ENCODE measurements at regions not wholly inside any gene's neighbourhood (a gene's known extent, or its start where the extent isn't known, plus 50 kb on each side); places are given as distances from the start of the nearest gene placed in this dataset.

- H3K27ac Mint-ChIP-seq = peak overlapping the region; percentile 12
- H3K4me1 Mint-ChIP-seq (ENCODE audit: low read depth) = peaks cover 95% of the 10 kb centered on the region
- H3K4me3 Mint-ChIP-seq = no peak overlapping the region
- H3K9me3 Mint-ChIP-seq = no peaks in the 10 kb centered on the region
- no peak for DNase-seq
- H3K36me3 Mint-ChIP-seq (ENCODE audit: low read depth) = peaks cover 40% of the 10 kb centered on the region
- H3K27me3 Mint-ChIP-seq = no peaks in the 10 kb centered on the region
Observed at GRCh38 chr3:72408983-72409779, 439.1 kb downstream of the SHQ1 start.

- peaks cover 94% of the 10 kb centered on the region for H3K4me1 Mint-ChIP-seq (ENCODE audit: low read depth)
- H3K4me3 Mint-ChIP-seq = no peak overlapping the region
- H3K36me3 Mint-ChIP-seq (ENCODE audit: low read depth) = peaks cover 37% of the 10 kb centered on the region
- no peaks in the 10 kb centered on the region for H3K9me3 Mint-ChIP-seq
- DNase-seq = no peak
- H3K27me3 Mint-ChIP-seq = no peaks in the 10 kb centered on the region
- H3K27ac Mint-ChIP-seq = no peak overlapping the region
Observed at GRCh38 chr3:72407766-72408165, 440.5 kb downstream of the SHQ1 start.

- no peak for DNase-seq
Observed at GRCh38 chr3:72405943-72406566, 442.2 kb downstream of the SHQ1 start.

DNA sequence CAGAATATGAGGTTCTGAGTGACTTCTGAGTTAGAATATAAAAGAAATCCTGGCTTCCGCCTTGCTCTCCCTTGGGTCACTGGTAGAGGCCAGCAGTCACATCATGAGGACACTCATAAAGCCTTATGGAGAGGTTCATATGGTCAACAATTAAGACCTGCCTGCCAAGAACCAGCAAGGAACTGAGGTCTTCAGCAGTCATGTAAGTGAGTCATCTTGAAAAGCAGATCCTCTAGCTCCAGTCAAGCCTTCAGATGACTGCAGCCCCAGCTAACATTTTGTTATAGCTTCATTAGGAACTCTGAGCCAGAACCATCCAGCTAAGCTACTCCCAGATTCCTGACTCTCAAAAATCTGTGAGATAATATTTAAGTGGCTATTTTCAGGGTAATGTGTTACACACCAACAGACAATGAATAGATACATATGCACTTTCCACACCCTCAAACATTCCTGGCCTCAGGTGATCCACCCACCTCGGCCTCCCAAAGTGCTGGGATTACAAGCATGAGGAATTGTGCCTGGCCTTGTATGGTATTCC lies 447.2 kb downstream of the SHQ1 start:
- H3K4me1 Mint-ChIP-seq (ENCODE audit: low read depth) = peaks cover 89% of the 10 kb centered on the region
- H3K36me3 Mint-ChIP-seq (ENCODE audit: low read depth) = peaks cover 42% of the 10 kb centered on the region
- no peak overlapping the region for H3K4me3 Mint-ChIP-seq
- no peak for DNase-seq
- H3K27ac Mint-ChIP-seq = peak overlapping the region; percentile 27
- H3K9me3 Mint-ChIP-seq = no peaks in the 10 kb centered on the region
- H3K27me3 Mint-ChIP-seq = no peaks in the 10 kb centered on the region

More at GRCh38 chr3:72405943-72406566, 442.2 kb downstream of the SHQ1 start:
- no peak overlapping the region for H3K4me3 Mint-ChIP-seq
- peaks cover 40% of the 10 kb centered on the region for H3K36me3 Mint-ChIP-seq (ENCODE audit: low read depth)
- H3K27ac Mint-ChIP-seq = no peak overlapping the region
- H3K4me1 Mint-ChIP-seq (ENCODE audit: low read depth) = peaks cover 94% of the 10 kb centered on the region
- no peaks in the 10 kb centered on the region for H3K27me3 Mint-ChIP-seq
- no peaks in the 10 kb centered on the region for H3K9me3 Mint-ChIP-seq

GRCh38 chr3:72398781-72399180 lies 449.5 kb downstream of the SHQ1 start:
- Mint-ChIP-seq H3K27me3 (no peaks in the 10 kb centered on the region), H3K36me3 (ENCODE audit: low read depth) (peaks cover 49% of the 10 kb centered on the region), H3K9me3 (no peaks in the 10 kb centered on the region), H3K27ac (no peak overlapping the region), H3K4me1 (ENCODE audit: low read depth) (peaks cover 86% of the 10 kb centered on the region), H3K4me3 (no peak overlapping the region)
- DNase-seq = no peak

- H3K27ac Mint-ChIP-seq = peak overlapping the region; percentile 10
- H3K36me3 Mint-ChIP-seq (ENCODE audit: low read depth) = peaks cover 42% of the 10 kb centered on the region
- H3K27me3 Mint-ChIP-seq = no peaks in the 10 kb centered on the region
- no peaks in the 10 kb centered on the region for H3K9me3 Mint-ChIP-seq
- no peak overlapping the region for H3K4me3 Mint-ChIP-seq
- H3K4me1 Mint-ChIP-seq (ENCODE audit: low read depth) = peaks cover 81% of the 10 kb centered on the region
- DNase-seq = no peak
Observed at GRCh38 chr3:72397586-72397985, 450.7 kb downstream of the SHQ1 start.

- no peak overlapping the region for H3K4me3 Mint-ChIP-seq
- H3K27ac Mint-ChIP-seq = no peak overlapping the region
- peaks cover 74% of the 10 kb centered on the region for H3K4me1 Mint-ChIP-seq (ENCODE audit: low read depth)
Observed at GRCh38 chr3:72396899-72397298, 451.3 kb downstream of the SHQ1 start.

GRCh38 chr3:72395776-72396311 lies 452.4 kb downstream of the SHQ1 start:
- no peak overlapping the region for H3K27ac Mint-ChIP-seq
- H3K4me1 Mint-ChIP-seq (ENCODE audit: low read depth) = peaks cover 64% of the 10 kb centered on the region
- H3K36me3 Mint-ChIP-seq (ENCODE audit: low read depth) = peaks cover 28% of the 10 kb centered on the region

More at GRCh38 chr3:72396899-72397298, 451.3 kb downstream of the SHQ1 start:
- no peaks in the 10 kb centered on the region for H3K27me3 Mint-ChIP-seq
- H3K9me3 Mint-ChIP-seq = no peaks in the 10 kb centered on the region
- H3K36me3 Mint-ChIP-seq (ENCODE audit: low read depth) = peaks cover 36% of the 10 kb centered on the region
- DNase-seq = no peak

GRCh38 chr3:72393455-72393854 lies 454.8 kb downstream of the SHQ1 start:
- Mint-ChIP-seq H3K27ac (no peak overlapping the region), H3K9me3 (no peaks in the 10 kb centered on the region), H3K4me1 (ENCODE audit: low read depth) (peaks cover 50% of the 10 kb centered on the region)

More at GRCh38 chr3:72395776-72396311, 452.4 kb downstream of the SHQ1 start:
- no peak for DNase-seq
- no peak overlapping the region for H3K4me3 Mint-ChIP-seq
- no peaks in the 10 kb centered on the region for H3K9me3 Mint-ChIP-seq
- H3K27me3 Mint-ChIP-seq = no peaks in the 10 kb centered on the region

DNA sequence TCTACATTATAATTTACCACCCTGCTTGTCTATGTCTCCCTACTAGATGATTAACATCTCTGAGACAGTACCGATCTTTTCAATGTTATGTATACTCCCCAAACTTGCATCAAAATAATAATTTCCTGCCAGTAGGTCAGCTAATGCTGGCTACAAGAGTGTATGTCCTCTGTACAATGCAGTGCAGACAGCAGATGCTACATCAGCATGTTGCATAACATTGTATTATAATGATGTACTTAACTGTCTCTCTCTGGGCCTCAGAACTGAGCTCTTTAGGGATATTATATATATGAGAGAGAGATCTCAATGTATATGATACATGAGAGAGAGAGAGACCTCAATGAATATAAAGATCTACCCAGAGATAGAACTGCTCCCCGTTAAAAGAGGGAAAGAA lies 456.6 kb downstream of the SHQ1 start:
- Mint-ChIP-seq H3K27me3 (no peaks in the 10 kb centered on the region), H3K9me3 (no peaks in the 10 kb centered on the region), H3K4me3 (no peak overlapping the region), H3K4me1 (ENCODE audit: low read depth) (peaks cover 53% of the 10 kb centered on the region), H3K27ac (no peak overlapping the region), H3K36me3 (ENCODE audit: low read depth) (peaks cover 19% of the 10 kb centered on the region)
- no peak for DNase-seq

More at GRCh38 chr3:72393455-72393854, 454.8 kb downstream of the SHQ1 start:
- DNase-seq = no peak
- Mint-ChIP-seq H3K27me3 (no peaks in the 10 kb centered on the region), H3K36me3 (ENCODE audit: low read depth) (peaks cover 21% of the 10 kb centered on the region), H3K4me3 (no peak overlapping the region)

DNA sequence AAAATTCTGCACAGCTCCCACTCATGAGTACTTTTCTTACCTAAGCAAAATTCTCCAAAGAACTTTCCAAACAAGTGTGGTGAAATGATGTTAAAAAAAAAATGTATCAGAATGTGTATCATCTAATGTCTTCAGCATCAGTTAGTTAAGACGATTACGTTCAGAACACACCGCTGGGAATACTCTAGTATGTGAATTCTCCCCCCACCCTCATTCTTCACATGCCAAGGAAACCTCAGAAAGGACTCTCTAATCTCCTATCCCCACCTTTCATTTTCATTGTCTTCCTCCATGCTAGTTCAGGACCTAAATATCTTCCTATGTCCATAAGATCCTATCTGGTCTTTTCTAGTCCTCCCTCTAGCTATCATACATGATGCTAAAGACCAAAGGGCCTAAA lies 457.4 kb downstream of the SHQ1 start:
- Mint-ChIP-seq H3K4me1 (ENCODE audit: low read depth) (peaks cover 54% of the 10 kb centered on the region), H3K9me3 (no peaks in the 10 kb centered on the region), H3K36me3 (ENCODE audit: low read depth) (peaks cover 20% of the 10 kb centered on the region), H3K4me3 (no peak overlapping the region), H3K27ac (no peak overlapping the region), H3K27me3 (no peaks in the 10 kb centered on the region)
- no peak for DNase-seq

DNA sequence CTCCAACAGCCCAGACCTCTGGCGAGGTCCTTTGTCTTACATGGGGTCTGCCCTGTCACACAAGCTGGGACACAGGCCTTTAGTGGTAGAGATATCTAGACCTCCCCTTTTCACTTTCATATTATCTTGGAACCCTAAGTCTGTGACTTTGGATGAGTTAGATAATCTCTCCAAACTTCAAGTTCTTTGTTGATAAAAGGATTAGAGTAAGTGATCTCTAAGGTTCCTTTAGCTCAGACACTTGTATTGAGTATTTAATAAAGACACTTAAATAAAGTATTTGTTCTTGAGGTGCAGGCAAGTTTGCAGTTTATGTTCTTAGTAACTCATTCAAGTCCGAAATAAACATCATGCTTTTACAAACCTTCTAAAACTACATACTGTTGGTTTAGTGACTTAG lies 459.6 kb downstream of the SHQ1 start:
- no peak for DNase-seq
- no peaks in the 10 kb centered on the region for H3K27me3 Mint-ChIP-seq

DNA sequence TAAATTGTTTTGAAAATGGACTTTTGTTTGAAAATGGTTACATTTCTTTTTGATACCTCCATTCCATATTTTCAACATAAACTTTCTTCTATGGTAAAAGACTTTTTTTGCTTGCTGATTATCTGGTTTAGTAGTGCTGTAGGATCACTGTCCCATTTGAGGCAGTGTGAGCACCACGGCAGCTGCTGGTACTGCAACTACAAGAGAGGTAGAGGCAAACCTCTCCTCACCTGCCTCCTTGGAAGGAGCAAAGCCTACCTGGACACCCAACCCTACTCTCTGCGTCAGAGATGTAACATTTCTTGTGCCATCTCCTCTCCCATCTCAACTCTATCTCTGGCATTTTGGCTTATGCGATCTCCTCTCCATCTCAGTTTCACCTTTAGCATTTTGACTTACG lies 460.1 kb downstream of the SHQ1 start:
- no peaks in the 10 kb centered on the region for H3K27me3 Mint-ChIP-seq
- H3K9me3 Mint-ChIP-seq = no peaks in the 10 kb centered on the region
- no peak overlapping the region for H3K4me3 Mint-ChIP-seq
- DNase-seq = no peak
- H3K4me1 Mint-ChIP-seq (ENCODE audit: low read depth) = peaks cover 59% of the 10 kb centered on the region
- peaks cover 33% of the 10 kb centered on the region for H3K36me3 Mint-ChIP-seq (ENCODE audit: low read depth)
- H3K27ac Mint-ChIP-seq = no peak overlapping the region

More for the DNA sequence above, 459.6 kb downstream of the SHQ1 start:
- Mint-ChIP-seq H3K4me1 (ENCODE audit: low read depth) (peaks cover 57% of the 10 kb centered on the region), H3K27ac (no peak overlapping the region), H3K4me3 (no peak overlapping the region), H3K36me3 (ENCODE audit: low read depth) (peaks cover 28% of the 10 kb centered on the region), H3K9me3 (no peaks in the 10 kb centered on the region)

GRCh38 chr3:72386327-72387000 lies 461.8 kb downstream of the SHQ1 start:
- peaks cover 37% of the 10 kb centered on the region for H3K36me3 Mint-ChIP-seq (ENCODE audit: low read depth)
- peaks cover 75% of the 10 kb centered on the region for H3K4me1 Mint-ChIP-seq (ENCODE audit: low read depth)
- H3K9me3 Mint-ChIP-seq = no peaks in the 10 kb centered on the region
- H3K27me3 Mint-ChIP-seq = no peaks in the 10 kb centered on the region
- DNase-seq = no peak
- no peak overlapping the region for H3K4me3 Mint-ChIP-seq
- peak overlapping the region; percentile 32 for H3K27ac Mint-ChIP-seq
